HG03139 (cell line): ENCODE measurements at regions not wholly inside any gene's neighbourhood (a gene's known extent, or its start where the extent isn't known, plus 50 kb on each side); places are given as distances from the start of the nearest gene placed in this dataset.

Experiments
- ATAC-seq: cut with Tn5 transposase; IDR thresholded peaks from one replicate; pipeline ENCODE4 v1.9.1; 2021; ENCODE audit not compliant: unreplicated experiment

- ATAC-seq, result no peak
Measured at GRCh38 chr17:33473061-33473460, 180.0 kb upstream of the ASIC2 start.

- ATAC-seq, result no peak
Measured at GRCh38 chr17:33474789-33475188, 181.7 kb upstream of the ASIC2 start.

GRCh38 chr17:33475594-33475993 is 182.5 kb upstream of the ASIC2 start:
- ATAC-seq, result no peak

GRCh38 chr17:33481652-33482051 is 188.6 kb upstream of the ASIC2 start:
- ATAC-seq, result no peak

- no peak for ATAC-seq
Measured at GRCh38 chr17:33482636-33483035, 189.5 kb upstream of the ASIC2 start.

GRCh38 chr17:33484559-33484958 is 191.5 kb upstream of the ASIC2 start:
- ATAC-seq, result no peak

GRCh38 chr17:33486135-33486885 is 193.2 kb upstream of the ASIC2 start:
- no peak for ATAC-seq

- no peak for ATAC-seq
Measured at GRCh38 chr17:33487187-33487879, 194.2 kb upstream of the ASIC2 start.

- no peak for ATAC-seq
Measured at GRCh38 chr17:33491871-33492481, 198.9 kb upstream of the ASIC2 start.

GRCh38 chr17:33492731-33493265 is 199.7 kb upstream of the ASIC2 start:
- no peak for ATAC-seq

GRCh38 chr17:33493566-33493965 is 200.5 kb upstream of the ASIC2 start:
- ATAC-seq, result no peak

GRCh38 chr17:33494151-33494550 is 201.1 kb upstream of the ASIC2 start:
- ATAC-seq, result no peak

GRCh38 chr17:33497623-33498022 is 204.5 kb upstream of the ASIC2 start:
- no peak for ATAC-seq

- no peak for ATAC-seq
Measured at GRCh38 chr17:33498069-33498468, 205.0 kb upstream of the ASIC2 start.

- ATAC-seq, result no peak
Measured at GRCh38 chr17:33499040-33499439, 205.9 kb upstream of the ASIC2 start.

GRCh38 chr17:33500151-33500550 is 207.1 kb upstream of the ASIC2 start:
- no peak for ATAC-seq

- no peak for ATAC-seq
Measured at GRCh38 chr17:33501185-33501584, 208.1 kb upstream of the ASIC2 start.

- no peak for ATAC-seq
Measured at GRCh38 chr17:33504571-33504970, 211.5 kb upstream of the ASIC2 start.

- no peak for ATAC-seq
Measured at GRCh38 chr17:33506889-33507650, 214.0 kb upstream of the ASIC2 start.

- no peak for ATAC-seq
Measured at GRCh38 chr17:33508215-33508614, 215.1 kb upstream of the ASIC2 start.

- ATAC-seq, result no peak
Measured at GRCh38 chr17:33509331-33509730, 216.2 kb upstream of the ASIC2 start.
